Liver (tissue), 8 donors: ENCODE measurements at regions not wholly inside any gene's neighbourhood (a gene's known extent, or its start where the extent isn't known, plus 50 kb on each side); places are given as distances from the start of the nearest gene placed in this dataset.

ENCODE experiments used
- DNase-seq: peaks from one replicate; pipeline ENCODE4 v3.0.0-alpha.2; 2017; ENCODE audit warnings: low spot score
- H3K27ac ChIP-seq, 2 donors: one replicate each; pipeline ENCODE4 v1.7.0; 2013; ENCODE audit warnings: inconsistent platforms in 2 of 2, low read length in 2 of 2, control low read depth in 1 of 2, low read depth in 1 of 2, mild to moderate bottlenecking in 1 of 2
- H3K27me3 ChIP-seq, 4 donors: one replicate each; pipeline versions ENCODE4 v1.6.1 to v1.7.0; 2013; ENCODE audit warnings: low read length in 3 of 4, inconsistent platforms in 1 of 4, mild to moderate bottlenecking in 1 of 4, moderate library complexity in 1 of 4; ENCODE audit not compliant: control insufficient read depth in 4 of 4, insufficient read depth in 4 of 4
- H3K36me3 ChIP-seq, 4 donors: one replicate each; pipeline versions ENCODE4 v1.6.1 to v1.7.0; 2013; ENCODE audit warnings: low read length in 3 of 4, mild to moderate bottlenecking in 3 of 4, low read depth in 1 of 4, moderate library complexity in 1 of 4; ENCODE audit not compliant: control insufficient read depth in 4 of 4, insufficient read depth in 3 of 4
- H3K4me1 ChIP-seq, 4 donors: one replicate each; pipeline versions ENCODE4 v1.6.1 to v1.7.0; 2013; ENCODE audit warnings: low read length in 3 of 4, mild to moderate bottlenecking in 3 of 4, moderate library complexity in 1 of 4; ENCODE audit not compliant: control insufficient read depth in 4 of 4, insufficient read depth in 4 of 4
- H3K4me3 ChIP-seq, 3 donors: one replicate each; pipeline versions ENCODE4 v1.6.1 to v1.7.0; 2013; ENCODE audit warnings: low read length in 3 of 3, control low read depth in 1 of 3, low read depth in 1 of 3, mild to moderate bottlenecking in 1 of 3
- H3K9ac ChIP-seq, 2 donors: one replicate each; pipeline ENCODE4 v1.7.0; 2013; ENCODE audit warnings: low read length in 2 of 2, mild to moderate bottlenecking in 2 of 2, moderate library complexity in 2 of 2, control low read depth in 1 of 2, low read depth in 1 of 2
- H3K9me3 ChIP-seq, 4 donors: one replicate each; pipeline versions ENCODE4 v1.6.1 to v1.7.0; 2013; ENCODE audit warnings: low read length in 3 of 4; ENCODE audit not compliant: control insufficient read depth in 4 of 4
- ATF3 ChIP-seq: IDR thresholded peaks from 2 replicates; pipeline ENCODE4 v1.6.1; 2016; ENCODE audit warnings: antibody characterized with exemption
- CTCF ChIP-seq: fragments of 150-350 bp; IDR thresholded peaks from 2 replicates; pipeline ENCODE4 v1.5.1; 2017; ENCODE audit warnings: improper control_type of control experiment, low read depth, low read length; ENCODE audit not compliant: missing input control
- EGR1 ChIP-seq, 2 donors: IDR thresholded peaks; 2 replicates each; pipeline ENCODE4 v1.6.1; 2016 to 2018; ENCODE audit warnings: antibody characterized with exemption in 2 of 2, low read depth in 2 of 2
- FOXA1 ChIP-seq: IDR thresholded peaks from 2 replicates; pipeline ENCODE4 v1.6.1; 2016; ENCODE audit warnings: antibody characterized with exemption
- FOXA2 ChIP-seq: IDR thresholded peaks from 2 replicates; pipeline ENCODE4 v1.6.1; 2016; ENCODE audit warnings: antibody characterized with exemption
- GABPA ChIP-seq, 2 donors: IDR thresholded peaks in 1 of 2; conservative IDR thresholded peaks in 1 of 2; 2 replicates each; pipeline ENCODE4 v1.6.1; 2016; ENCODE audit warnings: antibody characterized with exemption in 2 of 2, mild to moderate bottlenecking in 1 of 2, moderate library complexity in 1 of 2
- HNF4A ChIP-seq, 2 donors: conservative IDR thresholded peaks; 2 replicates each; pipeline ENCODE4 v1.6.1; 2016; ENCODE audit warnings: antibody characterized with exemption in 2 of 2, mild to moderate bottlenecking in 2 of 2
- HNF4G ChIP-seq: IDR thresholded peaks from 2 replicates; pipeline ENCODE4 v1.6.1; 2016; ENCODE audit warnings: antibody characterized with exemption
- MAX ChIP-seq: IDR thresholded peaks from 2 replicates; pipeline ENCODE4 v1.6.1; 2016; ENCODE audit warnings: antibody characterized with exemption
- RAD21 ChIP-seq, 2 donors: IDR thresholded peaks; 2 replicates each; pipeline ENCODE4 v1.6.1; 2016; ENCODE audit warnings: antibody characterized with exemption in 2 of 2, mild to moderate bottlenecking in 2 of 2
- REST ChIP-seq: IDR thresholded peaks from 2 replicates; pipeline ENCODE4 v1.6.1; 2016; ENCODE audit warnings: antibody characterized with exemption, mild to moderate bottlenecking
- RXRA ChIP-seq, 2 donors: IDR thresholded peaks; 2 replicates each; pipeline ENCODE4 v1.6.1; 2017 to 2018; ENCODE audit warnings: antibody characterized with exemption in 2 of 2, mild to moderate bottlenecking in 1 of 2
- SP1 ChIP-seq: IDR thresholded peaks from 2 replicates; pipeline ENCODE4 v1.6.1; 2018; ENCODE audit warnings: antibody characterized with exemption, mild to moderate bottlenecking
- YY1 ChIP-seq: IDR thresholded peaks from 2 replicates; pipeline ENCODE4 v1.6.1; 2016; ENCODE audit warnings: antibody characterized with exemption, mild to moderate bottlenecking
- ZBTB33 ChIP-seq: IDR thresholded peaks from 2 replicates; pipeline ENCODE4 v1.6.1; 2016; ENCODE audit warnings: antibody characterized with exemption
- WGBS: extraction: QIAGEN DNeasy Blood & Tissue Kit; methylation state at CpG from one replicate; pipeline ENCODE4 v1.1.7; 2013; 5-methylcytosine and 5-hydroxymethylcytosine counted together
- donor health status: healthy.
- donor health status: healthy.
- donor health status: healthy.
- donor health status: healthy.
- donor health status: healthy.

GRCh38 chr1:234701737-234702341 lies 91.9 kb upstream of the IRF2BP2 start:
- Histone ChIP-seq H3K4me3 (no peak overlapping the region), H3K36me3 (no peaks in the 10 kb centered on the region), H3K27me3 (no peaks in the 10 kb centered on the region), H3K4me1 (peaks cover 0 to 3% (median 1%) of the 10 kb centered on the region in 4 donors), H3K9ac (no peak overlapping the region), H3K27ac (no peak overlapping the region), H3K9me3 (no peaks in the 10 kb centered on the region)
- TF ChIP-seq ATF3 (no peak), YY1 (no peak), SP1 (no peak), ZBTB33 (no peak), RXRA (IDR thresholded peaks at IDR 0.05) (no peak), HNF4A (conservative IDR thresholded peaks at IDR 0.05) (no peak), REST (no peak), GABPA (IDR thresholded peaks at IDR 0.05 in 1 of 2, conservative IDR thresholded peaks at IDR 0.05 in 1 of 2) (no peak), HNF4G (no peak), RAD21 (IDR thresholded peaks at IDR 0.05) (no peak), FOXA1 (no peak), MAX (no peak), CTCF (no peak), EGR1 (IDR thresholded peaks at IDR 0.05; ENCODE audit: low read depth in 2 of 2) (no peak), FOXA2 (no peak)
- no peak for DNase-seq
- 95% methylated on average over 6 of the region's 6 CpGs for WGBS
